ENCODE measurements at regions not wholly inside any gene's neighbourhood (a gene's known extent, or its start where the extent isn't known, plus 50 kb on each side); places are given as distances from the start of the nearest gene placed in this dataset.
"Not testable (repeated sequence)": the region's sequence is repeated elsewhere in the genome, so short reads cannot be mapped to it uniquely, and the experiment has no call there.

- DNase-seq: no peak
Observed at GRCh38 chr13:70985371-70985770, 877.1 kb upstream of the KLHL1 start.

DNA sequence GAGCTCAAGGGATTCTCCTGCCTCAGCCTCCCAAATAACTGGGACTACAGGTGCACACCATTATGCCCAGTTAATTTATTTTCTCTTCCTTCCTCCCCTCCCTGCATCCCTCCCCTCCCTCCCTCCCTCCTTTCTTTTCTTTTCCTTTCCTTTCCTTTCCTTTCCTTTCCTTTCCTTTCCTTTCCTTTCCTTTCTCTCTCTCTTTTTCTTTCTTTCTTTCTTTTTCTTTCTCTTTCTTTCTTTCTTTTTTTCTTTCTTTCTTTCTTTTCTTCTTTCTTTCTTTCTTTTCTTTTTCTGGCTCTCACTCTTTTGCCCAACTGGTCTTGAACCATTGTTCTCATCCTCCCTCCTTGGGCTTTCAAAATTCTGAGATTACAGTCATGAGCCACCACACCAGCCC, 873.0 kb upstream of the KLHL1 start:
- DNase-seq: not testable (repeated sequence)

DNA sequence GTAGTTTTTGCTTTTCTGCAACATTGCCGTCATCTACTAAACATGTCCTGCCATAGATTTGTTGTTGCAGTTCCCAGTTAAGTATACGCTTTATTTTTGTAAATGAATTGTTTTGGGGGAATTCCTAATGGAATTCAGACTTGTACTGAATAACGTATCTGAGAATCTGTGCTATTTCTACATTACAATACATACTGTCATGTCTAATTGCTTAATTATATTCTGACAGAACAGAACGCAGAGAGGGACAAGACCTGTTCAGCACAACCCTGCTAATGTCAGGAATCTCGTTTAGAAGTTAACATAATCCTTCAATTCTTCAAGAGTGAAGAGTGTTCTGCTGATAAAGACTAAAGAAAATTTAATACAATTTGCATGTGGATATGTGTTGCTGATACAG, 861.1 kb upstream of the KLHL1 start:
- no peak for DNase-seq

DNA sequence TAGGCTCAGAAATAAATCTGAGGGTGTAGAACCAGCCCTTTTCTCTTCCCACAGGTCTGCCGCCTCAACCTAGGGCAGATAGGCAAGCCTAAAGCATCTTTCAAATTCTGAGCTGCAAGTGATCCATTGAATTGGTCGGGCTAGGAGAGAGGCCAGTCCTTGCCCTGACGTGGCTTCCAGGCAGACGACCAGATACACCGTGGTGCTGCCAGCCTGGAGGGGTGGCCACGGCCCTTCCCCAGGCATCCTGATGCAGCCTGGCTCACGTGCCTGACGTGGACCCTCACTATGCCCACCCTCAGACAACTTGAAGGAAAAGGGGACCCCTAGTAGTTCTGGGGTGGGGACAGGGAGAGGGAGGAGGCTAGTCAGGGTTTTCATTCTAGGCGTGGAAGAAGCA, 859.3 kb upstream of the KLHL1 start:
- DNase-seq: no peak

GRCh38 chr13:70964874-70965273, 856.6 kb upstream of the KLHL1 start:
- no peak for DNase-seq

- DNase-seq: no peak
Observed at GRCh38 chr13:70964124-70964523, 855.9 kb upstream of the KLHL1 start.

DNA sequence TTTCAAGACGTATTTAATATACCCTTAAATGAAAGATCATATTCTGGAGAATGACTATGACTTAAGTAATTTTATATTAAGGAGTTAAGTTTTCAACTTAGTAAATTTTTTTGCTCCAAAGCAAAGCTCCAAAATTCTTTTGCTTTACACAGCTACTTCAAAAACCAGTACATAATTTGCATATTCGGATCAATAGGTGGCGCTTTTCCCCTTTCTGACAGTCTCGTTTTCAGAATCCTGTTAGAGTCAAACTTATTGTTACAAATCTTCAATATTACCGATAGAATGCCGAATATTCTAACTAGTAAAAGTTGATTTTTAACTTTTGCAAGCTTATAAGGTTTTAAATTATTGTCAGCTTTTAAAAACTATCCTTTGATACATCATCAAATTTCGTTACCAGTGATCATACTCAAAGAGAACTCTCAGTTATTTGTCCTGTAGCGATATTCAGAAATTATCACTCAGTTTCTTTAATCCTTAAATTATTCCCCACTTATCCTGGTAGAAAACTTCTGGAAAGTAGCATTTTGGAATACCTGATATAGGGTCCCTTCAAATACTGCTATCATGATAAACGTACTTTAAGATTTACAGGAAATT, 852.7 kb upstream of the KLHL1 start:
- DNase-seq: peak; percentile 56

DNA sequence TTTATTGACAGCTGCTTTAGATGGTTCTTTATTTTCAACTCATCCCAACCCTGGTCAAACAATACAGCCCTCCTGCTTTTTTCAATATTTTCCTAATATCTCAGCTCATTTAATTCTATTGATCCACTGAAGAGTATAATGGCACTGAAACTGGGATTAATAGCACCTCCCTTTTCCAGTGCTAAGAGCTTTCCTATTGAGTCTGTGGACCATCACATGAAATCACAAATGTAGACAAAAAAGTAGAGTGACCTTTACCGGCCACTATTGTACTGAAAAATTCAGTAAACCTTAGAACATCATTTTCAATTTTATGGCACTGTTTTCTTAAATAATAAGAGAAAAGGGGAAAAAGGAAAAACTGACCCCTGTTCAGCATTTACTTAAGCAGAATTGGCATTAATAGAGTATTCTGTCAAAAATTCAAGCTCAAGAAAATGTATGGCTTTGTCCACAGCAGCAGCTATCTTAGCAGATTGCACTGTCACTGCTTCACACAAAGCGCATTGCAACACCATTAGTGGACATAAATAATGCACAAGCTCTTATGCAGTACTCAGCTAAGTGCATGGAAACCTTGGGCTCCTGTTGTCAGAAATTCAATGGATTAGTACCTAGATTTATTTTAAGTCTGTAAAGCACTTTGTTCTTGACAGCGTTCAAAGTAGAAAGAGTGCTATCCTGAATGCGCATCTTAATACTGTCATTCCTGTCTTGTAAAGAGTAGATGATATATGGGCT, 851.0 kb upstream of the KLHL1 start:
- no peak for DNase-seq

DNA sequence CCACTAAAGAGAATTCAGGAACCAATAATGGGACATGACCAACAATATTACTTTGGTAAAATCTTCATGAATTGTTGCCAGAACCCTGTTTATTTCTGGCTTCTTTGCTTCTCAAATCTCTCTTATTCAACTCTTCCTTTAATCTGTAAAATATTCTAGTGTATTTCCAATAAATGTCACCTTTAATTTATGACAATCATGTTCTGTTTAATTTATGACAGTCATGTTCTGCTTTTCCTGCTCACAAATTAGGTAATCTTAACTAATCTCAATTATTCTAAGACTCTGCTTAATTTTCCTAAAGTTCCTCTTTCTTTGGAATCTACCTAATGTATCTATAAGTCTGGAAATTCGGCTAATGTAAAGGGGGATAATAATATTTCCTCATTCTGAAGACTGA, 847.6 kb upstream of the KLHL1 start:
- DNase-seq: no peak

GRCh38 chr13:70950664-70951063, 842.4 kb upstream of the KLHL1 start:
- no peak for DNase-seq

GRCh38 chr13:70945506-70945905, 837.3 kb upstream of the KLHL1 start:
- no peak for DNase-seq

DNA sequence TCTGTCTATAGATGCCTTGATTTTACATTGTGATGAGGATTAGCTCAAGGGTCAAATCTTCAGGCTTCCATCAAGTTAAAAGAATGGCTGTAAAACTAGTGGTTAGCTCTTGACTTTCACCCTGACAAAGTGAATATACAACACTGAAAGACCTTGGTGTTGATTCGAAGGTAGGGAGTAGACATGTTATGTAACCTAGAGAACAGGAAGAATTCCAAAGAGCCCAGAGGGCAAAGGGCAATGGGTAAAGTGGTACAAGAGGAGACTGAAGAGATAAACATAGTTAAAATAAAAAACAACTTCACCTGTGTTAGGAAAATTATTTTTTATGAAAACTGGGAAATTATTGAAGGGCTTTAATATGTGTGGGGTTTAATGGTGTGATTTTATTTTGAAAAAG, 833.2 kb upstream of the KLHL1 start:
- no peak for DNase-seq

GRCh38 chr13:70938462-70938861, 830.2 kb upstream of the KLHL1 start:
- no peak for DNase-seq

- no peak for DNase-seq
Observed at GRCh38 chr13:70932511-70932910, 824.3 kb upstream of the KLHL1 start.

DNA sequence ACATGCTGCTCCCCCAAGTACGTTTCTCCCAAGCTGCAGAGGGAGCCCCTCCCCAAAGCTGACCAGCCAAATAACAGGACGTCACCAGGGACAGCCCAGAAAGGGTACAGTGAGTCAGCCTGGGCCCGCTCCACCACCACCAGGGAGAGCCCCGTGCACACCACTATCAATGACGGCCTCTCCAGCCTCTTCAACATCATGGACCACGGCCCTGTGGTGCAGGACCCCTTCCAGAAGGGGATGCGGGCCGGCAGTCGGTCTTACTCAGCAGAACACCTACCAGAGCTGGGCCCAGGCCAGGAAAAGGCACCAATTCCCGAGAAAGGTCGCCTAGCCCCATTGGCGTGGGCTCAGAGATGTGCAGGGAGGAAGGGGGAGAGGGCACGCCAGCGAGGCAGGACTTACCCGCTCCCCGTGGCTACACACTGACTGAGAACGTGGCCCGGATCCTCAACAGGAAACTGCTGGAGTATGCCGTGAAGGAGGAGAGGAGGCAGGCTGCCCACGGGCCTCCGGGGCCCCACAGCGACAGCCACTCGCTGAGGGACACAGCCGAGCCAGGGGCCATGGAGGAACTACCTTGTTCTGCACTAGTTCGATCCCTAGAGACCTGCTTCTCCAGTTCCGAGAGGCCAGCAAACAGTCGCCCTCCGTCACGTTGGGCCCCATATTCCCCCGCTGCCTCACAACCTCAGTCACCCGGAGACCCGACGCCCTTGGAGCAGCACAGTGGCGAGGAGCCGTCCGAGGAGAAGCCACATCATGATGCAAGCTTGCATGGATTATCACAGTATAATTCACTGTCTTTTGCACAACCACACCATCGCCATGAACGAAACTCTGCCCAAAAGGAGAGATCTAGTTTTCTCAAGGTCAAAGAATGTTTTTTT, 815.9 kb upstream of the KLHL1 start:
- DNase-seq: no peak

- DNase-seq: no peak
Observed at GRCh38 chr13:70911286-70911685, 803.0 kb upstream of the KLHL1 start.

DNA sequence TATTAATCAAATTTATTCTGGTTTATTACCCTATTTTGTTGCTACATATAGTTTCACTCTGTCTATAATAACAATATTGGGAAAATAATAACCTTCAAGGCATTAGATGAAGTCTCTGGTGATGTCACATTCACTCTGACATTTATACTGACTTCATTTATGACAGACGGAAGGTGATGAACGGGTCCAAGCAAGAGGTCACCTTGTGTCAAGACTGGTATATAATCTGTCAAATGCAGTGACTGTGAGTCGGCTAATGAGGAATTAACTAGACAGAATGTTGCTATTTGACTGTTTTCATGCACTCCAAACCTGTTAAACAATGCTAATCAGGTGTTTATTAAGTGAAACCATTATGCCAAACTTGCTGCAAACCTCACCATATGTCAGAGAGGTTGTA, 800.5 kb upstream of the KLHL1 start:
- no peak for DNase-seq

DNA sequence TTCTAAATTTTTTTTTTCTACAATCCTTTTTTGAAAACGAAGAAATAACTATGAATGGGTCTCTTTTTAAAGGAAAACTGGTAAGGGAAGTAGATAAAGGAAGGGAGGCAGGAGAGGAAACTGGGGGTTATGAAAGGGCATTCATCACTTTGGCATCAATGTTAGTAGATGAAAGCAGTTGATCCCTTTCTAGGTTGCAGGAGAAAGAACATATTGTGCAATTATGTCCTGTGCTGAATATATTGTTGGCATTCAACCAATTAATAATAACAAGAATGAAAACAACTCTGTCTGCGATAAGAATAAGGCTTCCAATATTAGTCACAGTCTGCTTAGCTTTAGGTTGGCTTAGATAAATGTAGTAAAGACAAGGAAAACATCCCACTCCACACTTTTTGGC, 796.8 kb upstream of the KLHL1 start:
- DNase-seq: no peak

DNA sequence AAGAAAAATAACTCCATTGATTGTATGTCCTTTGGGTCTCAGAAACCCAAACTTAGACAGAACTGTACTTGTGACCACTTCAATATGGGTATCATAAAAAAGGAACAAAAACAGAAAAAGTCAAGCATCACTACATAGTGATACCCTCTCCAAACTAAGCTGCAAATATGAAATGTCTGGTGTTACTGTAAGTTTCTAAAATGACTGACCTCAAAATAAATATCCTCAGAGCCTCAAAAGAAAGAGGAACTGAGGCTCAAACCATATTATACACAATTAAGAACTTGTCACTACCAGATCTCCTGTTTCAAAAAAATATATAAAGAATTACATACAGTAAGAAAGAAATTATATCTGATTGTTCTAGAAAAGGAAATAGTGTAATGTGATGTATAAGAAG, 787.9 kb upstream of the KLHL1 start:
- DNase-seq: no peak

DNA sequence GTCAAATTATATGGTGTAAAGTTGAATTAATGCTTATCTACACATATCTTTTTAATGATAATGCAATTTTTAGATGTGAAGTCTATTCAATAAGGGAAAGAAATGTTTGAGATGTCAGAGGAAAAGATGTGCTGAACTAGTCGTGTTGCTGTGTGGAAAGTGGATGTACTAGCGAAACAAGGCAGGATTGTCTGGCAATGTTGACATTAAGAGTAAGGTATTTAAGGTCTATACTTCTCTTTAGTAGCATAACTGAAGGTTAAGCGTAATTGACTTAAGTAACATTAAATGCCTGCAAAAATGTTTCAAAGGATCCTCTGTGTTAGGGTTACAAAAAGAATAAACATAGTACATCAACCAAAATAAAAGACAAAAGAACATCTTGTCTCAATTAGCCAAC, 787.3 kb upstream of the KLHL1 start:
- no peak for DNase-seq

DNA sequence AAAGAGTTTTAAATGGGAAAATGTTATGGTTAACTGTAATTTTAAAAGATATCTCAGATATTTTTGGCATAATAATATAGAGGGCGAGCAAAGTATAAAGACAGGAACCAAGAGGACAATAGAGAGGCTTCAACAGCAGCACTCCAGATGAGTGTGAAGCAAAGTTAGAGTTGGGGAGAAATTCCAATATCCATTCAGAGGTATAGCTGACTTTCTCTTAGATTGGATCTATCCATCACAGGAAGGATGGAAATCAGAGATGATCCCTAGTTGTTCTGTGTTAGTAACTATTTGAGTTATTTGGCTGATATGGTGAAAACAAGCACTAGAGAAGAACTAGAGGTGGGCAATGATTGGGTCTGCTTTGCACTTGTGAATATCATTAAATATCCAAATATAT, 786.0 kb upstream of the KLHL1 start:
- DNase-seq: no peak

DNA sequence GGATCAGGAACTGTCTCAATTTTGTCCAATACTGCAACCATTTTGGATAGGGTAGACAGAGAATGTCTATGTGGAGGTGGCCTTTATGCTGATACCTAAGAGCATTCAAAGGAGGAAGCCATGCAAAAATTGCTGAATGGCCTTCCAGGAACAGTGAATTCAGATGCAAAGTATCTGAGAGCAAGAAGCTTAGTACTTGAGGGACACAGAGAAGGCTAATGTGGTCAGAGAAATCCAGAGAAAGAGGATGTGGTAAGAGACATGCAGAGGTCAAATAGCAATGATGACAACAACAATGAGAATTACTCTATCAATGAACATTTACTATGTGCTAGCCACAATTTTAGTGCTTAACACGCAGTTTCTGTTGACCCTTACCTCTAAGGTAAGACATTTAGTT, 785.6 kb upstream of the KLHL1 start:
- no peak for DNase-seq

DNA sequence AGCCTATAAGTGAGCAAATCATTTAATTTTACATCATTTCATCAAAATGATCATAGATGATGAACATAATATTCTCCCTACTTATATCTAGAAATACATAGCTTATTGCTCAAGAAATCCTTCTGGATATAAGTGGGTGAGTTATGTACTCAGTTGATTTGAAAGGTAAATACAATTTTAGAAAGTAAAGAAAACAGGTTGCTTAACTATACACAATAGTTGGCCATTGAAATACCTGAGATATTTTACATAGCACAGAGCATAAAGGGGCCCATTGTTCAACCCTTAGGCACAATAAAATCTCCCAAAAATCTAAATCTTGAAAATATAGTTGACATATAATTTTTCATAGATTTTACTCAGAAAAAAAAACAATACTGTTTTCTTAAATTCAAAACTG, 782.0 kb upstream of the KLHL1 start:
- DNase-seq: no peak

DNA sequence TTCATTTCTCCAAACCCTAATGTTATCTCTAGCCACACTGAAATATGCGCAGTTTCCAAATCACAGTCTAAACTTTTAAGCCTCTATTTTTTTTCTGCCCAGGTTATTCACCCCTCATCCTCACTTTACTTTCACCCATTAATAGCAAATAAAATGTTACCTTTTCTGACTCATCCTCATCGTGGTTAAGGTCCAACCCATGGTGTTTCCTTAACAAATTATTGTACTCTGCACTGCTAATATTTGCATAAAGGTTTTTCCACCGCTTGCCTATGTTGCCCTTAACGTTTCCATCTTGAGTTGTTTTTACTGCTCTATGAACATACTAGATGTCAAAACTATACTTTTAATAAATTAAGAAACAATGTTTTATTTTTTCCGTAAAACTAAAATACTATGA, 780.9 kb upstream of the KLHL1 start:
- no peak for DNase-seq
